ENCODE measurements at regions not wholly inside any gene's neighbourhood (a gene's known extent, or its start where the extent isn't known, plus 50 kb on each side); places are given as distances from the start of the nearest gene placed in this dataset.

- intact Hi-C loops (cut with micrococcal nuclease) = no loop called here
- peaks cover 7% of the 10 kb centered on the region for H3K27me3 ChIP-seq (ENCODE audit: low read depth)
- TF ChIP-seq CTCF (IDR thresholded peaks at IDR 0.05; ENCODE audit: borderline replicate concordance) = no peak
Observed at GRCh38 chr1:218803351-218803997, 370.2 kb upstream of the LYPLAL1 start.

GRCh38 chr1:218804014-218804785 is 369.5 kb upstream of the LYPLAL1 start:
- intact Hi-C loops (cut with micrococcal nuclease) = no loop called here
- Histone ChIP-seq H3K27me3 (ENCODE audit: low read depth) (peaks cover 9% of the 10 kb centered on the region), H3K36me3 (no peaks in the 10 kb centered on the region), H3K4me3 (no peak overlapping the region), H3K27ac (replicated peaks) (no peak overlapping the region), H3K4me1 (no peaks in the 10 kb centered on the region), H3K9me3 (replicated peaks) (peaks cover 15% of the 10 kb centered on the region)
- TF ChIP-seq CTCF (IDR thresholded peaks at IDR 0.05; ENCODE audit: borderline replicate concordance) = no peak
- DNase-seq = no peak

More at GRCh38 chr1:218803351-218803997, 370.2 kb upstream of the LYPLAL1 start:
- H3K4me3 ChIP-seq = no peak overlapping the region
- no peak overlapping the region for H3K27ac ChIP-seq (replicated peaks)
- H3K9me3 ChIP-seq (replicated peaks) = peaks cover 15% of the 10 kb centered on the region
- H3K4me1 ChIP-seq = no peaks in the 10 kb centered on the region
- no peaks in the 10 kb centered on the region for H3K36me3 ChIP-seq
- no peak for DNase-seq

GRCh38 chr1:218809061-218809460 is 364.6 kb upstream of the LYPLAL1 start:
- DNase-seq = no peak
- intact Hi-C loops (cut with micrococcal nuclease) = no loop called here

GRCh38 chr1:218809625-218810024 is 364.1 kb upstream of the LYPLAL1 start:
- no peaks in the 10 kb centered on the region for H3K9me3 ChIP-seq (replicated peaks)
- H3K36me3 ChIP-seq = no peaks in the 10 kb centered on the region
- DNase-seq = no peak
- TF ChIP-seq CTCF (IDR thresholded peaks at IDR 0.05; ENCODE audit: borderline replicate concordance) = no peak
- H3K4me3 ChIP-seq = no peak overlapping the region
- H3K27ac ChIP-seq (replicated peaks) = no peak overlapping the region
- peaks cover 21% of the 10 kb centered on the region for H3K4me1 ChIP-seq
- intact Hi-C loops (cut with micrococcal nuclease) = no loop called here
- peaks cover 9% of the 10 kb centered on the region for H3K27me3 ChIP-seq (ENCODE audit: low read depth)

More at GRCh38 chr1:218809061-218809460, 364.6 kb upstream of the LYPLAL1 start:
- no peak overlapping the region for H3K4me3 ChIP-seq
- no peaks in the 10 kb centered on the region for H3K36me3 ChIP-seq
- peaks cover 21% of the 10 kb centered on the region for H3K4me1 ChIP-seq
- TF ChIP-seq CTCF (IDR thresholded peaks at IDR 0.05; ENCODE audit: borderline replicate concordance) = no peak
- H3K9me3 ChIP-seq (replicated peaks) = no peaks in the 10 kb centered on the region
- no peak overlapping the region for H3K27ac ChIP-seq (replicated peaks)
- H3K27me3 ChIP-seq (ENCODE audit: low read depth) = peaks cover 9% of the 10 kb centered on the region

- intact Hi-C loops (cut with micrococcal nuclease) = no loop called here
- H3K36me3 ChIP-seq = no peaks in the 10 kb centered on the region
- no peaks in the 10 kb centered on the region for H3K9me3 ChIP-seq (replicated peaks)
- peaks cover 9% of the 10 kb centered on the region for H3K27me3 ChIP-seq (ENCODE audit: low read depth)
- no peak for DNase-seq
- no peak for TF ChIP-seq CTCF (IDR thresholded peaks at IDR 0.05; ENCODE audit: borderline replicate concordance)
- H3K27ac ChIP-seq (replicated peaks) = peak overlapping the region; percentile 50
- H3K4me1 ChIP-seq = peaks cover 21% of the 10 kb centered on the region
- no peak overlapping the region for H3K4me3 ChIP-seq
Observed at GRCh38 chr1:218810306-218810705, 363.4 kb upstream of the LYPLAL1 start.

Measured in left ventricle myocardium inferior (tissue), 1 donor.